Mucosa of rectum (tissue), 2 donors: ENCODE measurements at regions not wholly inside any gene's neighbourhood (a gene's known extent, or its start where the extent isn't known, plus 50 kb on each side); places are given as distances from the start of the nearest gene placed in this dataset.

Experiments used
- H3K27ac ChIP-seq, 2 donors: one replicate each; pipeline ENCODE4 v1.7.0; 2013; ENCODE audit warnings: inconsistent platforms in 2 of 2, low read depth in 2 of 2, low read length in 2 of 2
- H3K27me3 ChIP-seq, 2 donors: one replicate each; pipeline ENCODE4 v1.7.0; 2013; ENCODE audit warnings: low read length in 2 of 2; ENCODE audit not compliant: control insufficient read depth in 2 of 2, insufficient read depth in 2 of 2
- H3K36me3 ChIP-seq, 2 donors: one replicate each; pipeline ENCODE4 v1.7.0; 2013; ENCODE audit warnings: low read length in 2 of 2; ENCODE audit not compliant: control insufficient read depth in 2 of 2, insufficient read depth in 2 of 2
- H3K4me1 ChIP-seq, 2 donors: one replicate each; pipeline ENCODE4 v1.7.0; 2013; ENCODE audit warnings: low read length in 2 of 2, mild to moderate bottlenecking in 1 of 2; ENCODE audit not compliant: control insufficient read depth in 2 of 2, insufficient read depth in 2 of 2
- H3K4me3 ChIP-seq, 2 donors: one replicate each; pipeline ENCODE4 v1.7.0; 2013; ENCODE audit warnings: low read length in 2 of 2
- H3K9ac ChIP-seq, 2 donors: one replicate each; pipeline ENCODE4 v1.7.0; 2013; ENCODE audit warnings: low read length in 2 of 2, low read depth in 1 of 2, mild to moderate bottlenecking in 1 of 2
- H3K9me3 ChIP-seq, 2 donors: one replicate each; pipeline ENCODE4 v1.7.0; 2013; ENCODE audit warnings: low read length in 2 of 2; ENCODE audit not compliant: control insufficient read depth in 2 of 2
- donor health status: healthy.
- donor health status: Normal muscosa, but diverticular disease.

DNA sequence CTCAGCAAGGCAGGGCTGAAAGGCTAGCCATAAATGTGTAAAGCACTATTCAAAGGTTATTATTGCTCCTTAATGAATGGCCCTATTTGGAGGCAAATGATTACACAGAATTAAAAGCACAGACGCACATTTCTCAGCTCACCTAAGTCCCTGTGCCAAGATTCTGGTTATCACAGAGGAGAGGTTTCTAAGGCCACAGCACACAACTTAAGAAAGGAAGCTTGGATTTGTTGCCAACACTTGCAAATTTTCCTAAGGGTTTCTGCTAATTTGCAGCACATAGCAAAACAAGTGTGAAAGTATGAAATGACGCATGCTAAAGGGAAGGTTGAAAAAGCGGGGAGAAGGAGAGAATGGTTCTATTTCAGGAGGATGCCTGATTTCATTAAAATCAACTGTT lies 834.1 kb upstream of the C9orf72 start:
- Histone ChIP-seq H3K9ac (no peak overlapping the region), H3K27ac (no peak overlapping the region), H3K36me3 (no peaks in the 10 kb centered on the region), H3K4me3 (no peak overlapping the region), H3K9me3 (no peaks in the 10 kb centered on the region), H3K4me1 (no peaks in the 10 kb centered on the region), H3K27me3 (no peaks in the 10 kb centered on the region)

DNA sequence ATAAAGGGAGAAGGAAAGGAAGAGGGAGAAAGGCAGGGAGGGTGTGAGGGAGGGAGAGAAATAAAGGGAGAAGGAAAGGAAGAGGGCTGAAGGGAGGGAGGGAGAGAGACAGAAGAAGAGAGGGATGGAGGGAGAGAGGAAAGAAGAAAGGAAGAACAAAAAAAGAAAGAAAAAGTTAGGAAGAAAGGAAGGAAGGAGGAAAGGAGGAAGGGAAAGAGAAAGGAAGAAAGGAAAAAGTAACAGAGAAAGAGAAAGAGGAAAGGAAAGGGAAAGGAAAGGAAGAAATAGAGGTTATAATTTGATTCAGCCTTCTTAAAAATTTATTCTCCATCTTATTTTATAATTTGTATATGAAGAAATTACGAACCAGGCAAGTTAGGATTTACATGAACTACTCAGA lies 836.6 kb upstream of the C9orf72 start:
- H3K9ac ChIP-seq, result no peak overlapping the region
- H3K27me3 ChIP-seq, result no peaks in the 10 kb centered on the region
- no peak overlapping the region for H3K27ac ChIP-seq
- H3K36me3 ChIP-seq, result no peaks in the 10 kb centered on the region
- H3K4me3 ChIP-seq, result no peak overlapping the region
- H3K9me3 ChIP-seq, result no peaks in the 10 kb centered on the region
- H3K4me1 ChIP-seq, result no peaks in the 10 kb centered on the region

DNA sequence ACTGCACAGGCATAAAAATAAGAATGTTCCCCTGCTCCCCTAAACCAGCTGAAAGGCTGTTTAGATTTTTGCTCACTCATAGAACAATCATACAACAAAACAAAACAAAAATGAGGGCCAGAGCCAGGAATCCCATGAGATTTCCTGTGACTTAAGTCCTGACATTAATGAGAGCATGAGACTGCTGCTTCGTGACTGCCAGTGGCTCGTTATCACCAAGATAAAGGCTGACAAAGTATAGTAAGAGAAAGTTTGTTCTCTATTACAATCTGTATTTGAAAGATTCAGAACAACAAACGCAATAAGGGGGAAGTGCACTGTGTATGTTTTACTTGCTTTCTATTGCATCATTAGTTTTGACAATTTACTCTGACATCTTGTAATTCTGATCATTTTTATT lies 837.1 kb upstream of the C9orf72 start:
- Histone ChIP-seq H3K9ac (no peak overlapping the region), H3K4me1 (no peaks in the 10 kb centered on the region), H3K27me3 (no peaks in the 10 kb centered on the region), H3K36me3 (no peaks in the 10 kb centered on the region), H3K27ac (no peak overlapping the region), H3K9me3 (no peaks in the 10 kb centered on the region), H3K4me3 (no peak overlapping the region)

DNA sequence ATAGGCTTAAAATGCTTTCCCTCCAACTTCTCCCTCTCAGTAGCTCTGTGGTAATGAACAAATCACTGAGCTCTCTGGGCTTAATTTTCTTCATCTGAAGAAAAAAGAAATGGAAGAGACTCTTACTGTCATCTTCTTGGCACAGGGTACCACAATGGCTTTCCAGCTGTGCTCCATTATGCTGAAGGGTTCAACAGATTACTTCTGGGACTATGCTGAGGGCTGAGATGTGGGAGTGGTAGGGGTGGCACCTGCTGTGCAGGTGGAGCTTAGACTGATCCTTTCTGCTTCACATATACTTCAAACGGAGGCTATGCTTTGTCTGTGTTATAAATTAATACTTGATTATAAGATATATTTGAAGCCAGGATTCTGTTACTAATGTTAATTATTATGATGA lies 840.2 kb upstream of the C9orf72 start:
- no peaks in the 10 kb centered on the region for H3K27me3 ChIP-seq
- no peak overlapping the region for H3K4me3 ChIP-seq
- H3K9ac ChIP-seq, result no peak overlapping the region
- H3K4me1 ChIP-seq, result no peaks in the 10 kb centered on the region
- no peaks in the 10 kb centered on the region for H3K9me3 ChIP-seq
- H3K27ac ChIP-seq, result no peak overlapping the region
- H3K36me3 ChIP-seq, result no peaks in the 10 kb centered on the region

DNA sequence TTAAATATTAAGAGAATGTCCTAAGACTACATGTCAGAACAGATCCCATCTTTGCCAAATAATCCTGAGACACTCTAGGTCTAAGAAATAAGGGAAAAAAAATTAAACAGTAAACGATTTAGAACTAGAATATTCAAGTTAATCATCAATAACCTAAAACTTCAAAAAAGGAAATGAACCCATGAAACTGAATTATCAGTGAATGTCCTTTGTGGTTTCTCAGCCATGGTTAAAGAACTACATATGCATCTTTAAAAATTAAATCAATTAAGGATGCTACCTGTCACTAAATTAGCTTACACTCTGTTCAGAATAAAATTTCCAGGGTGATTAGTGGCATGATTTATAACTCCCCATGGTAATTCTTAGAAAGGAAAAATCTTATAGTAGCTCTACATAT lies 850.0 kb upstream of the C9orf72 start:
- Histone ChIP-seq H3K36me3 (no peaks in the 10 kb centered on the region), H3K27me3 (no peaks in the 10 kb centered on the region), H3K9me3 (no peaks in the 10 kb centered on the region)

DNA sequence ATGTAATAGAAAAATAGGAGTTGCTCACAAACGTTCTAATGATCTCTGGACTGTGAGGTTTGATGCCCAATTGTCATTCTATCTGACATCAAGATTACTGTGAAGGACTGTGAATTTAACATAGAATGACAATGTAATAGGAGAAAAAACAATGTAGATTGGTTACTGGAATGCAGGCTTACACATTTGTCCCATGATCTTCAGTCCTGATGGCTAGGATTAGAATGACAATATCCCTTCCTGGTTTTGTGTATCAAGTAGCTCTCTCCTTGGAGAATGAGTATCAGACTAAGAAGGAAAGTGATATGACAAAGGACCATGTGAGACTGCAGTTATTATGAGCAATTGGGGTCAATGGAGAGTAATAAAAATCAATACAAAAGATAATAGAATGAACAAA lies 862.2 kb upstream of the C9orf72 start:
- H3K9ac ChIP-seq, result no peak overlapping the region
- H3K4me1 ChIP-seq, result no peaks in the 10 kb centered on the region
- no peaks in the 10 kb centered on the region for H3K36me3 ChIP-seq
- H3K27me3 ChIP-seq, result no peaks in the 10 kb centered on the region
- no peak overlapping the region for H3K4me3 ChIP-seq
- no peaks in the 10 kb centered on the region for H3K9me3 ChIP-seq
- no peak overlapping the region for H3K27ac ChIP-seq

More for the DNA sequence above, 850.0 kb upstream of the C9orf72 start:
- Histone ChIP-seq H3K4me1 (no peaks in the 10 kb centered on the region), H3K9ac (no peak overlapping the region), H3K27ac (no peak overlapping the region), H3K4me3 (no peak overlapping the region)

DNA sequence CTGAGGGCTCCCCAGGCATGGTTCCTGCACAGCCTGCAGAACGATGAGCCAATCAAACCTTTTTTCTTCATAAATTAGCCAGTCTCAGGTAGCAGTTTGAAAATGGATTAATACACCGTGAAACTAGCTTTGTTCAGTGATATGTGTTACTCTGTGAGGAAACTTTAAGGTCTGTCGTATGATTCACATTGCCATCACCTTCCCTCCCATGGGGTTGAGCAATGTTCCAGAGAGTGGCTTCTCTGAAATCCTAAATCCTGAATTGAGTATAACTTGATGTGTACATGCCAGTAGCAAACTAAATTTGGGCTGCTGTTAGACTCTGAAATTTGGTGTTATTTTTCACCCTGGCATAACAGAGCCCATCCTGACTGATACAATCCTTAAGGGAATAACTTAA lies 866.4 kb upstream of the C9orf72 start:
- no peaks in the 10 kb centered on the region for H3K4me1 ChIP-seq
- H3K27me3 ChIP-seq, result no peaks in the 10 kb centered on the region
- no peaks in the 10 kb centered on the region for H3K36me3 ChIP-seq
- no peak overlapping the region for H3K27ac ChIP-seq
- H3K4me3 ChIP-seq, result no peak overlapping the region
- no peaks in the 10 kb centered on the region for H3K9me3 ChIP-seq
- H3K9ac ChIP-seq, result no peak overlapping the region

DNA sequence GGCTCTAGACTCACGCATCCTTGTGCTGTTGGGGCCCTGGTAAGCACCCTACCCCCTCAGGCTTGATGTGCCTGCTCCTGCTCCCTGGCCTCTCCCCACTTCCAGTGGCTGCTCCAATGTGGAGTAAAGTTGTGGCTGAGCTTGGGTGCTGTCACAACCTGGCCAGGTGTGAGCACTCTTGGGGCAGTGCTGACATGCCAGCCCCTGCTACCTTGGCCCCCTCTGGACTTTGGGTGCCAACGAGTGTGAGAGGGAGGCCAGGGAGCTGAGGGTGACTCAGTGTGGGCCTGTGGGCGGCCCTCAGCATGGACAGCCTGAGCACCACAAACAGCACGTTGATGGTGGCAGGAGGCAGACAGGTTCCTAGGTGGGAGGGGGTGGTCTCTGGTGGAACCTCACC lies 870.2 kb upstream of the C9orf72 start:
- no peaks in the 10 kb centered on the region for H3K9me3 ChIP-seq
- no peak overlapping the region for H3K27ac ChIP-seq
- no peak overlapping the region for H3K9ac ChIP-seq
- H3K27me3 ChIP-seq, result no peaks in the 10 kb centered on the region
- no peaks in the 10 kb centered on the region for H3K4me1 ChIP-seq
- H3K36me3 ChIP-seq, result no peaks in the 10 kb centered on the region
- H3K4me3 ChIP-seq, result no peak overlapping the region

DNA sequence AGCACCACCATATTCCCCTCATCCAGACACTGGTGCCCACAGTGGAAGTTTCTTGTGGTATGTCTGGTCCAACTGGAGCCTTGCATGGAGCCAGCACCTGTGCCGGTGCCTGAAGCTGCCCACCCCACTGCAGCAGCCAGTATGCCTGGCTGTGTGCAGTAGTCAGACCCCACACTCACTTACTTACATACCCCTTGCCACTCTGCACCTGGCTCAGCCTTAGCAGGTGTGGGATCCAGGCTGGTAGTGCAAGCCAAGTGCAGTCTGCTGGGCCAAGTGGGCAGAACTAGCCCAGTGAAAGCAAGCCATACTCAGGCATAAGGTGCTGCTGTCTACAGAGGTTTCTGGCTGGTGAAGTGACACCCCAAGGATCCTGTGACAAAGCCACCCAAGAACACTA lies 871.4 kb upstream of the C9orf72 start:
- no peaks in the 10 kb centered on the region for H3K27me3 ChIP-seq
- H3K4me3 ChIP-seq, result no peak overlapping the region
- no peaks in the 10 kb centered on the region for H3K9me3 ChIP-seq
- H3K4me1 ChIP-seq, result no peaks in the 10 kb centered on the region
- H3K9ac ChIP-seq, result no peak overlapping the region
- no peaks in the 10 kb centered on the region for H3K36me3 ChIP-seq
- no peak overlapping the region for H3K27ac ChIP-seq

DNA sequence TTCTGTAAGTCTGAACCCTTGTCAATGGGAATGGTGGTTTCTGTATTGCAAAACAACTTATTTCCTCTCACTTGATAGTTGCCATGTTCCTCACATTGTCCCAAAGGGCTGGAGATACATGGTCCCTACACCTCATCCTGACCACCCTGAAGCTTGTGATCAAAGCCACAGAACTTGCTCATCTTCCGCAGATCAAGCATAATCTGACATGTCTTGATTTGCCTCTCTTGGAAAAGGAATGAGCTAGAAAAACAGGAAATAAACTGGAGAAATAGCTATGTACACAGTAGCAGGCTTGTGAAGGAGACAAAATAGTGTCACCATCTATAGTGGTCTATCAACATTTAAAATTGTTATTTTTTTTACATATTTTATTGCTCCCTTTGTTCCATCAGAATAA lies 871.9 kb upstream of the C9orf72 start:
- Histone ChIP-seq H3K4me1 (no peaks in the 10 kb centered on the region), H3K27ac (no peak overlapping the region), H3K4me3 (no peak overlapping the region), H3K9ac (no peak overlapping the region), H3K9me3 (no peaks in the 10 kb centered on the region), H3K27me3 (no peaks in the 10 kb centered on the region), H3K36me3 (no peaks in the 10 kb centered on the region)

DNA sequence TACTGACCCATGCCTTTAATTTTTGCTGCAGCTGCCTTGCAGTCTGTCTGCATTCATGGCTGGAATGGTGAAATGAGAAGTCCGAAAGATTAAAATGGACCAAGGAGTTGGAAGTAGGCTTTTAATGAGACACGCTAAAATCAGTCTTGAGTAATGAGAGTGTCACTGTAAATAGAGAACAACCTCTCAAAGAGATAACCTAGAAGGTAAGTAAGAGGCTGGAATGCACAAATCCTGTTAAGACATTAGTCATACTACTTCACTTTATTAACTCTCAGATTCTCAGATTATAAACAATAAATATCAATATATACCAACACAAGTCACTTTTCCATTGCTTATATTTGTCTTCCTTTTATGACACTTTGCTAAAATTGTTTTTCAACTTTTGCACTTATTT lies 880.6 kb upstream of the C9orf72 start:
- H3K9ac ChIP-seq, result no peak overlapping the region
- no peaks in the 10 kb centered on the region for H3K27me3 ChIP-seq
- no peaks in the 10 kb centered on the region for H3K9me3 ChIP-seq
- H3K4me1 ChIP-seq, result no peaks in the 10 kb centered on the region
- H3K36me3 ChIP-seq, result no peaks in the 10 kb centered on the region
- no peak overlapping the region for H3K4me3 ChIP-seq
- H3K27ac ChIP-seq, result no peak overlapping the region
